Bronchial epithelial cell (primary cell): ENCODE measurements at regions not wholly inside any gene's neighbourhood (a gene's known extent, or its start where the extent isn't known, plus 50 kb on each side); places are given as distances from the start of the nearest gene placed in this dataset.

Source experiments
- DNase-seq: peaks from one replicate; pipeline ENCODE4 v3.0.0-alpha.2; 2010; ENCODE audit warnings: low read depth
- FAIRE-seq: peaks from 2 replicates; lab custom pipeline; 2011; peaks lifted over from hg19 to GRCh38; lab: Jason Lieb, UNC
- H3K27me3 ChIP-seq: 2 replicates; pipeline ENCODE4 v1.5.1; 2011; ENCODE audit warnings: low read length; ENCODE audit not compliant: control insufficient read depth, insufficient read depth
- H3K36me3 ChIP-seq: 2 replicates; pipeline ENCODE4 v1.5.1; 2011; ENCODE audit warnings: low read length; ENCODE audit not compliant: control insufficient read depth, insufficient read depth
- H3K4me3 ChIP-seq: 2 replicates; pipeline ENCODE4 v1.5.1; 2011; ENCODE audit warnings: mild to moderate bottlenecking, low read depth, low read length, control low read depth
- CTCF ChIP-seq: IDR thresholded peaks from 2 replicates; pipeline ENCODE4 v1.5.1; 2011; ENCODE audit warnings: mild to moderate bottlenecking, moderate library complexity, low read length, control low read depth, inconsistent platforms; ENCODE audit not compliant: insufficient read depth, severe bottlenecking

- no peak for TF ChIP-seq CTCF
- DNase-seq = no peak
- Histone ChIP-seq H3K27me3 (no peaks in the 10 kb centered on the region), H3K36me3 (no peaks in the 10 kb centered on the region), H3K4me3 (no peak overlapping the region)
- no peak for FAIRE-seq
Measured at GRCh38 chr6:145360865-145361264, 374.5 kb downstream of the EPM2A start.

DNA sequence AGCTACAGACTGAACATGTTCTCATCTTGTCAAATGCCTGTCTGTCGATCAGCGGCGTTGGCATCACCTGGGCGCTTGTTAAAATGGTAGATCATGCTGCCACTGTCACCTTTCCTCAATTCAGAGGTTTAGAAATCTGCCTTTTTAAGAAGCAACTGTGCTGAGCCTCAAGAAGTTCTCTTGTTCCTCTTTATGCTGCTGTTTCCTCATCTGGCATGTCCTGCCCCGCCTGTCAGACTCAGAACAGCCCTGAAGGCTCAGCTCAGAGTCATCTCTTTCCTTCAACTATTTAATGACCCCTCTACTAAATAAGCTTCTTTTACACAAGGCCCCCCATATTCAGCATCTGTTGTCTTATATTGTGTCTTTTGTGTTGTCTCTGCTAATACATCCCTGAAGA, 368.2 kb downstream of the EPM2A start:
- no peaks in the 10 kb centered on the region for H3K27me3 ChIP-seq
- peak; percentile 7 for DNase-seq
- H3K36me3 ChIP-seq = no peaks in the 10 kb centered on the region
- no peak overlapping the region for H3K4me3 ChIP-seq
- TF ChIP-seq CTCF = no peak
- no peak for FAIRE-seq

DNA sequence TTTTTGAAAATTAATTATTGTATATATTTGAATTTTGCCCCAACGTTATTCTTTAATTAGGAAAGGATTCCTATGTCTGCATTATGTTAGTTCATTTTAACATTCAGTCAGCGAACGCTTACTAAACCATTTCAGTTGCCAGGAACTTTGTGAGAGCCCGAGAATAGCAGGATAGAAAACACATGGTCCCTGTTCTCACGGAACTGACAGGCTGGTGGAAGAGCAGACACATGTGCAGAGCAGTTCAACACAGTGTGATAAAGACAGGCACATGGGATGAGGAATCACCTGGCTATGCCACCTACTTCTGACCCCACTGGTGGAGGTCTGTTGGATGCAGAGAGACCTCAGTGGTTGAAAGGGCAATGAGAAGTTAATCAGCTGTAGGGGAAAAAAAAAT, 367.2 kb downstream of the EPM2A start:
- H3K27me3 ChIP-seq = no peaks in the 10 kb centered on the region
- no peak overlapping the region for H3K4me3 ChIP-seq
- H3K36me3 ChIP-seq = no peaks in the 10 kb centered on the region
- DNase-seq (no peak), FAIRE-seq (no peak)
- no peak for TF ChIP-seq CTCF

GRCh38 chr6:145370559-145370958, 364.8 kb downstream of the EPM2A start:
- no peaks in the 10 kb centered on the region for H3K36me3 ChIP-seq
- TF ChIP-seq CTCF = no peak
- FAIRE-seq (no peak), DNase-seq (no peak)
- no peak overlapping the region for H3K4me3 ChIP-seq
- no peaks in the 10 kb centered on the region for H3K27me3 ChIP-seq

DNA sequence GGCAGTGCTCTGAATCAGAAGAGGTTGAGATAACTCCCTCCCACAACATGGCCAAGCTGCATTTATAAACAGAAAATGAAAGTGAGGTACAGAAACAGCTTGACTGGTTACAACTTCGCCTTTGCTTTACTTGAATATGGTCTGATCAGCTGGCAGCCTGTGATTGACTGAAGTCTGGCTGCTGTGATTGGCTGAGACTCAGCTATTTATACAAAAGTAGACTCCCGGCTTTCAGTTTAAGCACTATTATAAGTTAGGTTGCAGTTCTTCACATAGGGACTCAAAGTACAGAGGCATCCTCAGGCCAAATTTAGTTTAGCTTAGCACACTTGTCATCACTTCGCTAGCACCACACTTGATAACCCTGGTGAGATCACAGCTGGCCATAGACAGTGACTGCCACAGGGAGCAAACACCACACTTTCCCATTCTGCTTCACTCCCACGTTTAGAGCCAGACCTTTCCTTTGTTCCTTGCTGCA, 362.6 kb downstream of the EPM2A start:
- Histone ChIP-seq H3K36me3 (no peaks in the 10 kb centered on the region), H3K4me3 (no peak overlapping the region), H3K27me3 (no peaks in the 10 kb centered on the region)
- FAIRE-seq (no peak), DNase-seq (peak; percentile 29)
- TF ChIP-seq CTCF = no peak

DNA sequence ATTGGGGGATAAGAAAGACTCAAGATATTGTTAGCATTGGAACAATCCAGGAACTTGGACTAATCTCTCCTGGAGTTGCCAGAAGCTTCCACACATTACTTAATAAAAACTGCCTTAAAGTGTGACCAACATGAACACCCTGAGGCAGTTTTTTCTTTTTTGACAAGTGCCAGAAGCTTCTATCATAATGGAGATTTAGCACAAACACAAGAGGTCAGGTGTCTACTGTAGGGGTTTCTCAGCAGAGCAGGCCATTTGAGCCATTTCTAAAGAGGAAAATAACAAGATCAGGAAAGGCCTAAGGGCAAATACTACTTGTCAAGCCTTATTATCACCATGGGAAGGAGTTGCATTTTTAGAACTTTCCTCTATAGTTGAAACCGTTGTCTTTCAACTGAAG, 361.5 kb downstream of the EPM2A start:
- H3K27me3 ChIP-seq = no peaks in the 10 kb centered on the region
- FAIRE-seq (no peak), DNase-seq (no peak)
- no peaks in the 10 kb centered on the region for H3K36me3 ChIP-seq
- TF ChIP-seq CTCF = no peak
- no peak overlapping the region for H3K4me3 ChIP-seq
